Globus pallidus (tissue), 1 donor: ENCODE measurements at regions not wholly inside any gene's neighbourhood (a gene's known extent, or its start where the extent isn't known, plus 50 kb on each side); places are given as distances from the start of the nearest gene placed in this dataset.
"Not testable (repeated sequence)": the region's sequence is repeated elsewhere in the genome, so short reads cannot be mapped to it uniquely, and the experiment has no call there.

ENCODE experiments used
- DNase-seq: peaks from one replicate; pipeline ENCODE4 v3.0.0-alpha.2; 2015; ENCODE audit warnings: low spot score

DNA sequence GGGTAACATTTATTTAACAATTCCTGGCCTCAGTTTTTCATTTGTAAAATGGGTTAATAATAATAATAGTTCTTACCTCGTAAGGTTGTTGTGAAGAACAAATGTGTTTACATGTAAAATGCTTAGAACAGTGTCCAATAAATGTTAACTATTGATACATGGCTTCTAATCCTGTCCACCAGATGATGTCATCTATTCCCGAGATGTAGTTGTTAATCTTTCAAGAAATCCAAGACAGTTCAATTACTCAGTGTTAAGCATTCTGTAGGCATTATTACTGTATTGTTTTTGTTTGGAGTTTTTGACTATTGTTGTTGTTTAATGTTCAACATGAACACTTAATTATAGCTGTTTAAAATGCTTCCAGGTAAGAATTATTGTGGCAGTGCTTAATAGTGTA lies 131.0 kb upstream of the FNDC3A start:
- no peak for DNase-seq

DNA sequence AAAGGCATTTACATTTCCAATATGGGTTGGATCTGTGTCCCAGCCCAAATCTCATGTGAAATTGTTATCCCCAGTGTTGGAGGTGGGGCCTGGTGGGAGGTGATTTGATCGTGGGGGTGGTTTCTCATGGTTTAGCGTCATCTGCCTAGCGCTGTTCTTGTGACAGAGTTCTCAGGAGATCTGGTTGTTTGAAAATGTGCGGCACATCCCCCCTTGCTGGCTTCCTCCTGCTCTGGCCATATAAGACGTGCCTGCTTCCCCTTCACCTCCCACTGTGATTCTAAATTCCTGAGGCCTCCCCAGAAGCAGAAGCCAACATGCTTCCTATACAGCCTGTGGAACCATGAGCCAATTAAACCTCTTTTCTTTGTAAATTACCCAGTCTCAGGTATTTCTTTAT lies 126.2 kb upstream of the FNDC3A start:
- DNase-seq = no peak

DNA sequence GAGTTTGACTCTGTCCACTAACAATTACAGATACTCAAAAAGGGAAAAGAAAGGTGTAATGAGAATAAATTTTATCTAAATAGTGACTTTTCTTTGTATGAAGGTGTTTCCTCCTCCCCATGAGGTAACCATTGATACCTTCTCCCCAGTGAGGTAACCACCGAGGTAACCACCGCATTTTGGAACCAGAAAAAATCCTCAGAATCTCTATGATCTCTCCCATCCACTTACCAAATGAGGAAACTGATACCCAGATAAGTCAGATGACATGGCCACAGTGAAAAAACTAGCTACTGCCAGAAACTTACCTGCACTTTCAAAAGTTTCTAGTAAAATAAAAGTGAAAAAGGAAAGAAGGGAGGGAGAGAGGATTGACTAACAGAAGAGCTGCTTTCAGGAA lies 124.0 kb upstream of the FNDC3A start:
- no peak for DNase-seq

DNA sequence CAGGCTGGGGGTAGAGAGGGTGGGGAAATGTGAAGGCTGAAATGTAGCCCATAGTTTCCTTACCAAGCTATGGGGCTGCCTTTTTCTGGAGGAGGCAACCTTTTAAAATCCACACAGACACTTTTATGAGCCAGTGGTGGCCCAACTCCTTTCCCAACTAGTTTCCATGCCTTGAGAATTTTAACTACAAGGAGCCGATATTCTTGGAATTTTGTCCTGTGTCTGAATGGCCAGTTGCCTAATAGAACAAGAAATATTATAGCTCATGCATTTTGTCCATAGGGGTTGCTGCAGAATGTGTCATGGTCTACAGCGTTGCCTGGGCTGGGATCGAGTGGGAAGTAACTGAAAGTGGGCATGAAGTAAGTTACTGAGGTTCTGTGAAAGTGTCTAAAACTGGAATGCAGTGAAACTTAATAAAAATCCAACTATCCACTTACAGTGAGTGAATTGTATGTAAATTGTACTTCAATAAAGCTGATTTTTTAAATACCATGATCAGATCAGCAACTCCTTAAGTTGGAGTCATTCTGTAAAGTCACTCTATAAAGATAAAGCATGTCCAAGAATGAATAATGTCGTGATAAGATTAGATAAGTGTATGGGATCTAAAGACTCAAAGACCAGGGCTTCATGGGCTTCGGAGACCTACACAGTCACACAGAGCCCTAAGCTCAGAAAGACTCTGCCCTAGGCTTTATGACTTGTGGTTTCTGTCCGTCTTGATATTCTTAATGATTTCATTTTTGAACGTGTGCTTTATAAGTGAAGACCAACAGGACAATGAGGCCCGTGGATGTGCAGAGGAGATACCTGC lies 122.6 kb upstream of the FNDC3A start:
- no peak for DNase-seq

DNA sequence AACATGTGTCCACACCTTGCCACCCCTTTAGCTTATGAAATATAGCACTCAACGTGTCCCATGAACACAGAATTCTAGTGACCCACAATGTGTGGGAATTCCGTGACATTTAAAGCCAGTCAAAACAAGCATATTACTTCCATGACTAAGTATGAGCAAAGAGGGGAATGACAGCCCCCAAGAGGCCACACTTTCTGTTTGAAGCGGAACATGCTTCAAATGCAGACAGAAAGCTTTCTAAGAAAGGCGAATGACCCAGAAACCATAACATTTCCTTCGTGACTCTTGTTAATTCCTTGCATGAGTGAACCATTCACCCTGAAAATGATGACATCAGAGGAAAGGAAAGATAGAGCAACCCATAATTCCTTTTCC lies 122.0 kb upstream of the FNDC3A start:
- DNase-seq = no peak

DNA sequence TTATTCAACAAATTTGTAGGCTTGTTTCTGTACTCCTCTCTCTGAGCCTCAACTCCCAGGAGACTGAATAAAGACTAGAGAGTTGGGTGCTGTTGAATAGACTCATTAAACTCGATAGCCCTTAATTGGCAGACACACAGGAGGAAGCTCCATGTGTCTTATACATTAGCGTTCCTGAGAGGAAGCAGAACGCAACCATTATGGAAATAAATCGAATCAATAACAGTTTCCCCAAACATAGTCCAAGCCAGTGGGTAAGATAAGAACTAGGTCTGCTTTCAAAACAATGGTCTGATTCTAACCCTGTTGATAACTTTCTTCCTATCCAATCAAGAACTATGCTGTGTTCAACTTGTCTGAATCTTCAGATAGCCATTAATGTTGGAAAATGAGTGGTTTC lies 118.1 kb upstream of the FNDC3A start:
- DNase-seq = no peak

DNA sequence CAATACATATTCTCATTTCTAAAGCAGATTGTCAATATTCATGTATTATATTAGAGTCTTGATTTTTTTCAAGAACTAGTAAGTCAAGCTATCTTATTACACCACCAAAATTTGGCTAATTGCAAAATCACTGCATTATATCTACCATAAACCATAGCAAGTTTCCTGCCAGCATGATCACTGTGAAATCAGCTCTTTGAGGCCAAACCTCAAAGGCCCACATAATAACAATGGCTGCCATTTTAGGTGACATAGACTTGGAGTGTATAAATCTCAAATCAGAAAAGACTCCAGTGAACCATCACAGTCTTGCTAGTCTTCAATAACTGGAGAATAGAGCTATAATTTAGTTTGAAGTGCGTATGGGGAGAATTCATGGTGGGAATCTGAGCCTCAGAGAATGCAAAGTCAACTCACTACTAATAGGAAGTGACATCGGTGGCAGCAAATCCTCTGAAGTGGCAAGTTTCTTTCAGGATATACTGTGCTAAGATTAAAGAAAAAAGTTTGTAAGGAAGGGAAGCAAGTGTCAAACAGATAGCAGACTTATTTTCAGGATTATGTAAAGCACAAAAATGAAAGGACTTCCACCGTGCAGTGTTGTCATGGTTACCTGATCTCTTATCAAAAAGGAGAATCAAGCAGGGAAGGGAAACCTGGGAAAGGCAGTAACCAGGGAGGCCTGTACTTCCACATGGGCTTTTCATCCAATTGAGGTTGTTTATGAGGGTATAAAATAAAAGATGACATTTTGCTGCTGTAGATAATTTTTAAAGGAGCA lies 117.4 kb upstream of the FNDC3A start:
- DNase-seq = no peak

DNA sequence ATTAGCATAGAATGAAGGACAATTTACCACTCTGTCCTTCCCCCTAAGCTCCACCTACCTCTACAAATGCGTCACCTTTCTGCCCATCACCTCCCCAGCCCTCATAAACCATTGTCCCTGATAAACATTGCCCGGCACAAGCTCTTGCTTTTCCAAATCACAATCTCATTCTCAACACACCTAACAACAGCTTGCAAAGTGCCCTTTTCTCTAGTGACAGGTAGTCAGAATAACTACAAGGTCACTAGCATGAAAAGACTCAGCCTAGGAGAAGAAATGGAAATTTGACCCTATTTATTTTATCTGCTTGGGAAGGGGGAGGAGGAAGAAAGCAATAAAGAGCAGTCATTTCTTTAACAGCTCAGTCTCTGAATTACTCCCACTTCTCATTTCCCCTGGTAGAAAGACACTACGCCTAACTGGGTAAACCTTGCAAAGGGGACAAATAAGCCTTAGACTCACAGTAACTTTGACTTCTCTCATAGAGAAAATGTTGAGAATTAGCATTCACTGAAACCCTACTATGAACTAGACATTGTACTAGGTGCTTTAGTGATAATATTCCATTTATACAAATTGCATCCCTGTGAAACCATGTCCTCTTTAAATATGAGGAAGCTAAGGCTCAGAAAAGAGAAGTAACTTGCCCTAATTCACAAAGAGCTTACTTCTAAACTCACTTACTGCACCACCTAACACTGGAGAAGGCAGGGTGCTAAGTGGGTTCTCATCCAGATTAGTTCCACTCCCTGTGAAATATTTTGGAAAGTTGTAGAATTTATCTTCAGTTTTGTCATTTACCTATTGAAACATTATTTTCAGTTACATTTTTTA lies 116.2 kb upstream of the FNDC3A start:
- peak; percentile 33 for DNase-seq

DNA sequence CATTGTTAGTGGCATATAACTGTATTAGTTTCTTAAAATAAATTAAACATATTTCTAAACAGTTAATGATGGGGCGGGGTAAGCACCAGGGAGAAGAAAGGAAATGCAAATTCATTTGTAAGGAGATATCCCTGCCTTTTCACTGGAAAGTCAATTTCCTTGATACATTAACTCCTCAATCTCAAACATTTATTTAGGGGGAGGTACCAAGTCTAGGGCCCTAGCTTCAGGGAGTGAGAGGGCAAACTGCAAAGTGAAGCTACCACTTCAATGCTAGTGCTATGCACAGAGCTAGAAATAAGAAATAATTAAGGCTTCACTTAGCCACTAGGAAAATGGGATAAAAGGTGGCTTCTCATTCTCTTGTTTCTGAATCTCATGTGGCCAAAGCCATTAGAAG lies 115.3 kb upstream of the FNDC3A start:
- DNase-seq = no peak

DNA sequence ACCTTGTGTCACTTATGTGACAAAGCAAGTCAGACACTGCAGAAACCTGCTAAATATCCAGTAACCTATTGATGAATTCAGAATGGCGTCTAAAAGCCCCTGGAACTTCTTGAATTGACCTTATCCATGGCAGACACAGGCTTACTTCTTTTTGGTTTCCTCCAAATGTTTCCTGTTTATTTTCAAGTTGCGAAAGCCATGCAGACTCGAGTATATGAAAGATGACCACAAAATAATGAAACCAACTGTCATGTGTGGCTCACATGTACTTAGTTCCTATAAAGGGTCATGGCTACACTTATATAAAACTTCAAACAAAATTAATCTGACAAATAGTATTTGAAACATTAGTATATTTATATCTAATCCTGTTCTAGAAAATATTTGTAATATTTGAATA lies 113.1 kb upstream of the FNDC3A start:
- DNase-seq = no peak

DNA sequence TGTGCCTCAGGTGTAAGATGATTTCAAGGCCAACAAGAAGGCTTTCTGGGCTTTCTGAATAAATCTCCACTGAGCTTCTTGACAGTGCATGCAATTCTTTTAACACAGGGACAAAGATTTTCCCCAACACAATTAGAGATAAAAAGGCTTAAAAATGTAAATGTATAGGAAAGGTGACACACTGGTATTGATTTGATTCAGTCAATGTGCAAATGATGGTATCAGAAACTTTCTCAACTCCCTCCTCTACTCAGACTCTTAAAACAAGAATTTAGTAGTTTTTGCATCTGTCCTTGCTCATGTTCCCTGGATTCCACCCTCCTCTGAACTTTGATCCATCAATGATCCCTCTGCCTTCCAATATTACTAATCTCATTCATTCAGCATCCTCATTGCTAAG lies 111.6 kb upstream of the FNDC3A start:
- no peak for DNase-seq

DNA sequence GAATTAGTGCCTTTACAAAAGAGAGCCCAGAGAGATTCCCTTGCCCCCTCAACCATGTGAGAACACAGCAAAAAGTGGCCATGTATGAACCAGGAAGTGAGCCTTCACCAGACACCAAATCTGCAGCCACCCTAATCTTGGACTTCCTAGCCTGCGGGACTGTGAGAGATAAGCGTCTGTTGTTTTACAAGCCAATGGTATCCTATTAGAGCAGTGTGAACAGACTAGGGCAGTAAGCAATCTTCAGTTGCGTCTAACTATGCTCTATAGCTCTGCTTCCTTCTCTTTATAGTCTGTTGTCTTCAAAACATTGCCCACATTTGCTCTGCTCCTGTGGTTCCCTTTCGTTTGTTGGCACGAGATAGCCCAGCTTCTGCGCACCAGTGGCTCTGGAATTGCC lies 109.5 kb upstream of the FNDC3A start:
- no peak for DNase-seq

DNA sequence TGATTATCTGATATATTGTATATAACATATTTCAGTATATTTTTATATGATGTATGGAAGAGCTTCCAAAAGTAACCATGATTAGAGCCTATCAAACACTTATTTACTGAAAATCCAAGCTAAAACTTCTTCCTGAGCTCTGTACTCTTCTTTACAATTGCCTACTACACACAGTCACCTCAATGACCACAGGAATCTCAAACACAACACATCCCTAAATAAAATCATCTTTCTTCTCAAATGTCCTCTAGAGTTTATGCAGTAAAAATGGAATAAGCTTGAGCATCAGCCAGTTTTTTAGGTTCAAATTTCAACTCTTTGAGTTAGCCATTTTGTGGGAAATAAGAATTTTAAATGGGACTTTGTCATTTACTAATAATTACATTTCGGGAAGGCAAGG lies 102.6 kb upstream of the FNDC3A start:
- DNase-seq = no peak

DNA sequence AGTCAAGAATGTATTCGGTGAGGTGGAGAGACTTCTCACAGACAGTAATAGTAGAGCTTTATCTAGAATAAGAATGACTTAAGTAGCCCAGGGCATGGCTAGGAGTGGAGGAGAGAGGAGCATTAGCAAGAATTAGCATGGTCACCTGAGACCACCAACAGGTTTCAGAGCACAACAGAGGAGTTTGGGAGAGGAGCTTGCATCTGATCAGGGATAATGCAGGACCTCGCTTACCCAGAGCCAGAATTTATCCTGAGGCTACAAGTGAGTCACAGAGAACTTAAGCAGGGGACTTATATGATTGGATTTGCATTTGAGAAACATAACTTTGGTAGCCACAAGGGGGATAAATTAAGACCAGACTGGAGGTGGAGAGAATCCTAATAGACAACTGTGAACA lies 102.1 kb upstream of the FNDC3A start:
- DNase-seq = no peak

DNA sequence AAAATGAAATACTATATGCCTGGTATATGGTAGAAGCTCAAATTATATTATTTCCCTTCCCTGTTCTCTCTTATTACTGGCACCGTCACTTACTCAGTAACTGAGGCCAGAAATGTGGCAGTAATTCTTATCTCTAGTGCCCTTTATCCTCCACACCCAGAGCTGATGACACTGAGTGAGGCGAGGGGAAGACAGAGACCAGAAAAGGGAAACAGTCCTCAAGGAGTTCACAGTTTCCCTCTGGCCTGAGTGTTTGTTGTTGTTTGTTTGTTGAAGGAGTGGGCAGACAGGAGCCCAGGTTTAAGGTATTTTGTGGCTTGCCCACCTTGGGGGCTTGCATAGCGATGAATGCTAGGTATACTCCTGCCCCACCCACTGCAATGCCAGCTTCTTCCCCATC lies 101.5 kb upstream of the FNDC3A start:
- DNase-seq = no peak

DNA sequence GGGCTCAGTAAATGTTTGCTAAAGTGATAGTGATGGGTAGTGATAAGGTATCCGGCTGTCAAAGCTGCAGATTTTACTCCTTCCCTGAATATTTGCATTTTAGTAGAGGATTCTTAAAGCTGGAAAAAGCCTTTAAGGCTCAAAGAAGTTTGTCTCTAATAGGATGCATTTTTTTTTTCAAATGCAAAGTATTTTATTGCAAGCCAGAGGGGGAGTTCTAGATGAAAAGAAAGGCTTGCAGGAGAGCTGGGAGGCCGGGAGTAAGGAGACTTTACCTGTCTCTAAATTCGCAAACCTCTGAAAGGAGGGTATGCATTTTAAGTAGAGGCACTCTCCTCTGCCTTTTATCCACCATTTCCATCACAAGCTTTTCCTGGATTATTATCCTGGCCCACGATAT lies 100.7 kb upstream of the FNDC3A start:
- DNase-seq = no peak

DNA sequence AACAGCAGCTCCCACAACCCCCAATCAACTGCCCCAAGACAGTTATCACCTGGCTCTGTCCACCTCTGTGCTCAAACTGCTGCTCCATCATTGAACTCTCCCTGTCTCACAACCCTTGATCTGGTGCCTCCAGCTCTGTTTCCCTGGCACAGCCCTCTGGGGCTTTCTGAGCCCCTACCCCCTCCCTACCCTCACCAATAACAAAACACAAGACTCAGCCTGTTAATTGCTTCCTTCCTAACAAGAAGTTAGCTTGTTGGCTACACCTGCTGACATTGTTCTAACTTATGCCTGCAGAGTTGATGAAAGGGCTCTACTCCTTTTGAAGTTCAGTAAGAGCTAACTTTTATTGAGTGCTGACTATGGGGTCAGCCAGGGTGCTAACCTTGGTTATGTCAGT lies 99.4 kb upstream of the FNDC3A start:
- DNase-seq = no peak

DNA sequence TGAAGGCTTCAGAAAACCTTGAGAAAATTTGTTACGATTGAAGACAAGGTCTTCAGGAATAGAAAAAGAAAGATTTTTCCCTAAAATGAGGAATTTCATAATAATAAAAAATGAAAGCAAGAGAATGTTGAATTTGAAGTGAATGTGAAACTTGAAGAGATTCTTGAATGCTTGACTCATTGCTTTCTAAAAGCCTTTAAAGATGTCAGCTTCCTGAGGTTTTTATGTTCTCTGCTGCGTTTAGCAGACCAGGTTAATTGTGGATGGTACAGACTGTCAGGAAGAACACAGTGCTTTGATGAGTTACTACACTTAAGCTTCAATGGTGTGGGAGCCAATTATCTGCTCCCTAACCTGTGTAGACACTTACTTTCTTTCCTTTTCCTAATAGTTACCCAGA lies 96.3 kb upstream of the FNDC3A start:
- DNase-seq = no peak

DNA sequence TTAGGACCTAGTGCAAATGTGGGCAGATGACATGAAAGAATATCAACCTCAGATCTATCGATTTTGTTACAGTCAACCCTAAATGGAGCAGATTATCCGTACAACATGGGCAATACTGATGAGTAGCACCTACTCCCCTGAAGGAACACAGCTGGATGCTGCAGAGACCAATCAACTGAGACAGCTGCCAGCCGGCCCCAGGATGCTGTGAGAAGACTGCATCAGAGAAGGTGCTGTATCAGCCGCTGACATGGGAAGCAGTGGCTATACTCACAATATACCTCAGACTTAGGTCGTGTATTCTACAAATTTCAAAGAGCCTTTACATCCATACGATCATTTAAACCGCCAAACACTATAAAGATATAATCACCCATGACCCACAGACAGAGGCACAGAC lies 95.9 kb upstream of the FNDC3A start:
- no peak for DNase-seq

DNA sequence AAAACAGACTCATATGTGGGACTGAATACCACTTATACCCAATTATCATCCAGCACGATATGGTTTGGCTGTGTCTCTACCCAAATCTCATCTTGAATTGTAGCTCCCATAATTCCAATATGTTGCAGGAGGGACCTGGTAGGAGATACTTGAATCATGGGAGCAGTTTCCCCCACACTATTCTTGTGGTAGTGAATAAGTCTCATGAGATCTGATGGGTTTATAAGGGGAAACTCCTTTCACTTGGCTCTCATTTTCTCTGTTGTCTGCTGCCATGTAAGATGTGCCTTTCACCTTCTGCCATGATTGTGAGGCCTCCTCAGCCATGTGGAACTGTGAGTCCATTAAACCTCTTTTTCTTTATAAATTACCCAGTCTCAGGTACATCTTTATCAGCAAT lies 91.9 kb upstream of the FNDC3A start:
- DNase-seq = not testable (repeated sequence)

DNA sequence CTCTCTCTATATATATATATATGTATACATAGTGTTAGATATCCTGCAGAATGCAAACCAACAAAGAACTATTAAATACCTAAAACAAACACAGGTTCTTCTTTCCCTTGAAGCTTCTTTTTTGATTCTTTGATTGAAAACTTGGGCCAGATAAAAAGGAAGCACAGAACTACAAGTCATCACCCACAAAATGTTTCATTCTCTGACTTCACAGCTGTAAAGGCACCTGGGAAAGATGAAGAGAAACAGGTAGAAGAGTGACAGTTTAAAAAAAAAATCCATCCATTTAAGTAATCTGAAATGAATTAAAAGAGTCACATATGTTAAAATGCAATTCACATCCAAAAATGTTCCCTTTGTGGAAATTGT lies 90.7 kb upstream of the FNDC3A start:
- DNase-seq = no peak

DNA sequence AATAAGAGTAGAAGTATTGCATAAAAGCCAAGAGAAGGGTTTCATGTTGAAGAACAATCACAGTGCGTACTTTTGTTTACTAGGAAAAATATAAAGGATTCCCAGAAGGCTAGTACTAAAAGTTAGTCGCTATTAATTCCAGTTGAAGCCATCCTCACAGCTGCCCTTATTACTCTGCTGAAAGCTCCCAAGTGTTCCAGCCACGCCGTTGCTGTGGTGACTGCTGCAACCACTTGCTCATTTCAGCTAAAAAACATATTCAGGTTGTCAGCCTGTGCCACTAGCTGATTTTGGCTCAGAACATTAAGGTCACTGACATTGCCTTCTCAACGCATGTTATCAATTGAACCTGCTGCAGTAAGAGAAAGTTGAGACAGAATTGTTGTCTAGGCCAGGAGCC lies 87.1 kb upstream of the FNDC3A start:
- no peak for DNase-seq

DNA sequence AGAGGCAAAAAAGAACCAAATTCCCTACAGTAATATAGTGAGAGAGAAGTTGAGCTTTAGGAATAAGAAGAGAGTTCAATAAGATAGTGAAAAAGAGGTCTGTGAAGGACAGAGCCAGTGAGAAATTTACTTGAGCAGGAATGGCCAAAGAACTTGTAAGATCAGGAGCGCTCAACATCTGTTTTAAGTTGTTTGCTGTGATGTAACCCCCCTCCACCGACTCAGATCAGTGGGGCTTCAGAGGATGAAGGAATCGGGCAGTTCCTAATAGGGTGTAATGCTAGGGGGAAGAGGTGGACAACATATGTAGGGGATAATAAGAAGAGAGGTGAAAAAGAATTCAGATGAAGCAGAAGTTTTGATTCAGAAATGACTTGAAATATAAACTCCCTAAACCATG lies 85.3 kb upstream of the FNDC3A start:
- DNase-seq = no peak
